CD4-positive, alpha-beta memory T cell (primary cell): ENCODE measurements at regions not wholly inside any gene's neighbourhood (a gene's known extent, or its start where the extent isn't known, plus 50 kb on each side); places are given as distances from the start of the nearest gene placed in this dataset.

ENCODE experiments used
- CTCF ChIA-PET: fragments of 350-600 bp; sonication (Branson Sonifier 250); formaldehyde crosslinking; loops from one replicate; lab custom pipeline; 2021; ENCODE audit warnings: inconsistent platforms; ENCODE audit not compliant: partially characterized antibody; lab: Charles Lee
- POLR2A ChIA-PET: fragments of 350-600 bp; sonication (Branson Sonifier 250); formaldehyde crosslinking; loops from one replicate; lab custom pipeline; 2021; ENCODE audit not compliant: partially characterized antibody; lab: Charles Lee
- DNase-seq, 5 donors: peaks; one replicate each; pipeline versions ENCODE4 v3.0.0 to v3.0.0-alpha.2; 2020 to 2022; ENCODE audit warnings: mixed read lengths in 1 of 5
- H3K27ac ChIP-seq: one replicate; pipeline ENCODE4 v1.7.0; 2013; ENCODE audit warnings: low read depth, low read length
- H3K27me3 ChIP-seq: 2 replicates; pipeline ENCODE4 v1.7.0; 2013; ENCODE audit warnings: mild to moderate bottlenecking, low read length, moderate library complexity; ENCODE audit not compliant: insufficient read depth
- H3K36me3 ChIP-seq: 2 replicates; pipeline ENCODE4 v1.7.0; 2013; ENCODE audit warnings: mild to moderate bottlenecking, low read length, moderate library complexity; ENCODE audit not compliant: insufficient read depth
- H3K4me1 ChIP-seq: 2 replicates; pipeline ENCODE4 v1.7.0; 2013; ENCODE audit warnings: mild to moderate bottlenecking, low read length, moderate library complexity; ENCODE audit not compliant: insufficient read depth
- H3K4me3 ChIP-seq, 2 donors: one replicate each; pipeline ENCODE4 v1.7.0; 2013; ENCODE audit warnings: low read length in 2 of 2, mild to moderate bottlenecking in 1 of 2
- H3K9me3 ChIP-seq, 2 donors: one replicate each; pipeline ENCODE4 v1.7.0; 2013; ENCODE audit warnings: low read length in 2 of 2, control low read depth in 1 of 2; ENCODE audit not compliant: control insufficient read depth in 1 of 2
- H3K27ac Mint-ChIP-seq, 7 donors: one replicate each; pipeline ENCODE4 v1.8.0; 2020 to 2021; ENCODE audit warnings: mixed read lengths in 7 of 7, mild to moderate bottlenecking in 6 of 7, inconsistent platforms in 3 of 7, moderate library complexity in 3 of 7
- H3K27me3 Mint-ChIP-seq, 2 donors: one replicate each; pipeline ENCODE4 v1.8.0; 2020 to 2021; ENCODE audit warnings: mixed read lengths in 2 of 2
- H3K36me3 Mint-ChIP-seq, 2 donors: one replicate each; pipeline ENCODE4 v1.8.0; 2020 to 2021; ENCODE audit warnings: mixed read lengths in 2 of 2, inconsistent platforms in 1 of 2, mild to moderate bottlenecking in 1 of 2
- H3K4me1 Mint-ChIP-seq, 4 donors: one replicate each; pipeline ENCODE4 v1.8.0; 2020 to 2021; ENCODE audit warnings: mixed read lengths in 4 of 4, mild to moderate bottlenecking in 1 of 4
- H3K4me3 Mint-ChIP-seq, 8 donors: one replicate each; pipeline ENCODE4 v1.8.0; 2020 to 2021; ENCODE audit warnings: mixed read lengths in 8 of 8, mild to moderate bottlenecking in 7 of 8, moderate library complexity in 6 of 8, inconsistent platforms in 3 of 8
- H3K9me3 Mint-ChIP-seq, 8 donors: one replicate each; pipeline ENCODE4 v1.8.0; 2020 to 2021; ENCODE audit warnings: mixed read lengths in 8 of 8, mild to moderate bottlenecking in 5 of 8, inconsistent platforms in 3 of 8, moderate library complexity in 1 of 8
- intact Hi-C: fragments of 100-400 bp; cut with micrococcal nuclease; formaldehyde crosslinking; loops from one replicate; pipeline ENCODE4 v1.15.1; 2023

- Histone ChIP-seq H3K9me3 (no peaks in the 10 kb centered on the region), H3K27ac (no peak overlapping the region), H3K4me1 (no peaks in the 10 kb centered on the region), H3K36me3 (no peaks in the 10 kb centered on the region), H3K4me3 (no peak overlapping the region), H3K27me3 (no peaks in the 10 kb centered on the region)
- H3K27ac Mint-ChIP-seq = no peak overlapping the region
- peaks cover 0 to 19% (median 4%) of the 10 kb centered on the region in 8 donors for H3K9me3 Mint-ChIP-seq
- CTCF ChIA-PET = no interaction called here
- no peak for DNase-seq
- intact Hi-C loops = no loop called here
- POLR2A ChIA-PET = no interaction called here
- H3K36me3 Mint-ChIP-seq = no peaks in the 10 kb centered on the region
- H3K27me3 Mint-ChIP-seq = peaks cover 0 to 4% of the 10 kb centered on the region in 2 donors
- H3K4me3 Mint-ChIP-seq = no peak overlapping the region
- no peaks in the 10 kb centered on the region for H3K4me1 Mint-ChIP-seq
These were observed 1469.5 kb upstream of the CELF2 start for GRCh38 chr10:9547936-9548904.

GRCh38 chr10:9550810-9551209, 1466.9 kb upstream of the CELF2 start:
- peaks cover 0 to 4% of the 10 kb centered on the region in 2 donors for H3K27me3 Mint-ChIP-seq
- Histone ChIP-seq H3K9me3 (no peaks in the 10 kb centered on the region), H3K36me3 (no peaks in the 10 kb centered on the region), H3K4me1 (no peaks in the 10 kb centered on the region), H3K27ac (no peak overlapping the region), H3K27me3 (no peaks in the 10 kb centered on the region), H3K4me3 (no peak overlapping the region)
- H3K4me1 Mint-ChIP-seq = no peaks in the 10 kb centered on the region
- DNase-seq = no peak
- H3K9me3 Mint-ChIP-seq = peaks cover 0 to 8% (median 4%) of the 10 kb centered on the region in 8 donors
- H3K36me3 Mint-ChIP-seq = no peaks in the 10 kb centered on the region
- POLR2A ChIA-PET = no interaction called here
- H3K27ac Mint-ChIP-seq = no peak overlapping the region
- intact Hi-C loops = no loop called here
- no peak overlapping the region for H3K4me3 Mint-ChIP-seq
- CTCF ChIA-PET = no interaction called here

- H3K27me3 Mint-ChIP-seq = peaks cover 0 to 4% of the 10 kb centered on the region in 2 donors
- DNase-seq = no peak
- peaks cover 0 to 8% (median 3%) of the 10 kb centered on the region in 8 donors for H3K9me3 Mint-ChIP-seq
- H3K4me1 Mint-ChIP-seq = no peaks in the 10 kb centered on the region
- no peaks in the 10 kb centered on the region for H3K27me3 ChIP-seq
- POLR2A ChIA-PET = no interaction called here
- H3K27ac ChIP-seq = no peak overlapping the region
- no peak overlapping the region for H3K4me3 ChIP-seq
- no peaks in the 10 kb centered on the region for H3K4me1 ChIP-seq
- no peaks in the 10 kb centered on the region for H3K36me3 ChIP-seq
- intact Hi-C loops = no loop called here
- no peaks in the 10 kb centered on the region for H3K36me3 Mint-ChIP-seq
- no peak overlapping the region for H3K4me3 Mint-ChIP-seq
- H3K27ac Mint-ChIP-seq = no peak overlapping the region
- CTCF ChIA-PET = no interaction called here
- H3K9me3 ChIP-seq = no peaks in the 10 kb centered on the region
These were observed 1463.4 kb upstream of the CELF2 start for GRCh38 chr10:9554321-9554720.

- Histone ChIP-seq H3K27ac (no peak overlapping the region), H3K36me3 (no peaks in the 10 kb centered on the region), H3K4me3 (no peak overlapping the region), H3K4me1 (no peaks in the 10 kb centered on the region), H3K27me3 (no peaks in the 10 kb centered on the region), H3K9me3 (no peaks in the 10 kb centered on the region)
- Mint-ChIP-seq H3K27ac (no peak overlapping the region), H3K9me3 (peaks cover 0 to 1% (median 0%) of the 10 kb centered on the region in 8 donors), H3K4me1 (no peaks in the 10 kb centered on the region), H3K27me3 (no peaks in the 10 kb centered on the region), H3K4me3 (no peak overlapping the region), H3K36me3 (no peaks in the 10 kb centered on the region)
- intact Hi-C loops = no loop called here
- POLR2A ChIA-PET = no interaction called here
- DNase-seq = no peak
- CTCF ChIA-PET = no interaction called here
These were observed 1456.7 kb upstream of the CELF2 start for GRCh38 chr10:9560976-9561375.

- intact Hi-C loops = no loop called here
- Mint-ChIP-seq H3K9me3 (peaks cover 0 to 1% (median 0%) of the 10 kb centered on the region in 8 donors), H3K4me1 (no peaks in the 10 kb centered on the region), H3K27me3 (no peaks in the 10 kb centered on the region), H3K36me3 (no peaks in the 10 kb centered on the region), H3K27ac (no peak overlapping the region), H3K4me3 (no peak overlapping the region)
- H3K27ac ChIP-seq = no peak overlapping the region
- H3K4me3 ChIP-seq = no peak overlapping the region
- H3K27me3 ChIP-seq = no peaks in the 10 kb centered on the region
- no peak for DNase-seq
- ChIA-PET POLR2A (no interaction called here), CTCF (no interaction called here)
- H3K36me3 ChIP-seq = no peaks in the 10 kb centered on the region
- no peaks in the 10 kb centered on the region for H3K9me3 ChIP-seq
- H3K4me1 ChIP-seq = no peaks in the 10 kb centered on the region
These were observed 1455.7 kb upstream of the CELF2 start for GRCh38 chr10:9561821-9562505.

GRCh38 chr10:9577746-9578145, 1439.9 kb upstream of the CELF2 start:
- H3K27me3 Mint-ChIP-seq = peaks cover 2 to 4% of the 10 kb centered on the region in 2 donors
- Histone ChIP-seq H3K27me3 (no peaks in the 10 kb centered on the region), H3K9me3 (no peaks in the 10 kb centered on the region), H3K27ac (no peak overlapping the region), H3K36me3 (no peaks in the 10 kb centered on the region), H3K4me3 (no peak overlapping the region), H3K4me1 (no peaks in the 10 kb centered on the region)
- H3K36me3 Mint-ChIP-seq = no peaks in the 10 kb centered on the region
- ChIA-PET POLR2A (no interaction called here), CTCF (no interaction called here)
- no peak overlapping the region for H3K4me3 Mint-ChIP-seq
- intact Hi-C loops = no loop called here
- DNase-seq = no peak
- no peaks in the 10 kb centered on the region for H3K9me3 Mint-ChIP-seq
- no peak overlapping the region for H3K27ac Mint-ChIP-seq
- H3K4me1 Mint-ChIP-seq = no peaks in the 10 kb centered on the region

- Histone ChIP-seq H3K36me3 (no peaks in the 10 kb centered on the region), H3K4me3 (no peak overlapping the region), H3K27me3 (no peaks in the 10 kb centered on the region), H3K27ac (no peak overlapping the region), H3K4me1 (no peaks in the 10 kb centered on the region), H3K9me3 (no peaks in the 10 kb centered on the region)
- peaks cover 0 to under 1% (median 0%) of the 10 kb centered on the region in 8 donors for H3K9me3 Mint-ChIP-seq
- peaks cover under 1% of the 10 kb centered on the region in 2 donors for H3K27me3 Mint-ChIP-seq
- no peak overlapping the region for H3K4me3 Mint-ChIP-seq
- no peaks in the 10 kb centered on the region for H3K36me3 Mint-ChIP-seq
- intact Hi-C loops = no loop called here
- no peak for DNase-seq
- H3K27ac Mint-ChIP-seq = no peak overlapping the region
- no peaks in the 10 kb centered on the region for H3K4me1 Mint-ChIP-seq
- CTCF ChIA-PET = no interaction called here
- POLR2A ChIA-PET = no interaction called here
These were observed 1438.5 kb upstream of the CELF2 start for GRCh38 chr10:9579110-9579705.
